ENCODE measurements at regions not wholly inside any gene's neighbourhood (a gene's known extent, or its start where the extent isn't known, plus 50 kb on each side); places are given as distances from the start of the nearest gene placed in this dataset.

GRCh38 chr14:88929656-88930436 is 105.4 kb downstream of the TTC8 start:
- Histone ChIP-seq H3K27ac (no peak overlapping the region), H3K4me1 (no peaks in the 10 kb centered on the region), H3K36me3 (no peaks in the 10 kb centered on the region), H3K4me3 (no peak overlapping the region), H3K9me3 (peaks cover 0 to 3% (median 0%) of the 10 kb centered on the region in 4 donors), H3K27me3 (no peaks in the 10 kb centered on the region)
- DNase-seq, result no peak
- 95 to 97% methylated on average over 4 of the region's 4 CpGs for WGBS, 2 donors
- TF ChIP-seq POLR2AphosphoS5 (IDR thresholded peaks at IDR 0.05) (no peak), POLR2A (IDR thresholded peaks at IDR 0.05) (no peak), CTCF (IDR thresholded peaks at IDR 0.05) (no peak), EP300 (IDR thresholded peaks at IDR 0.05) (no peak)
- intact Hi-C loops (cut with DNase I), result no loop called here

DNA sequence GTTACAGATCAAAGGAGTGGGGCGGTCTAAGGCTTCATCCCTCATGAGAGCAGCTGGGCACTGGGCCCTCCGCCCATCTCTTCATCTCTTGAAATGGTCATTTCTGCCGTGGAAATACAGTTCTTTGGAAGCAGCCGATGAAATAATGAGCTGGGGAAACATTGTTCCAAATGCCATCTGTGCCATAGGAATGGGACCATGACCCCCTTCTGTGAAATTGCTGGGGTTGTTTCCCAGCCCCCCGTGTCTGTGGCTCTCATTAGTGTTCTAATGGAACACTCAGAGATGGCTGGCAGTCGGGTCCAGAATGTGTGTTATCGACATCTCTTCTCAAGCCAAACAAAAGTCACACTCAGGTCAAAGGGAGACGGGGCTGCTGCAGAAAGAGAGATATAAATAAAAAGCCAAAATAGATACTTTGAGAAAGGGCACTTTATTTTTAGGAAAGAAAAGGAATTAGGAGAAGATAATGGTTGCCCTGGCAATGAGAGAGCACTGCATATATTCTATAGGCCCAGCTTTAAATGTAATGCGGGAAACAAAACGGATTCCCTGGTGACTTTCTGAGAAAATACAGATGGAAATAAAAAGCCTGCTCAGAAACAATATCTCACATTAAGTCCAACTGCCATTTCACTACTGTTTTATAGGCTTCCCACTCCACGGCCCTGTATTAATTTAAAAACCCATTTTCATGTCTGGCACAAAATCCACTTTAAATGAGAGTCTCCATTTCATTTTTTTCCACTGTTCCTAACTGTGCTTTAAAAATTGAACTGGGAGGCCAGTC is 107.1 kb downstream of the TTC8 start:
- intact Hi-C loops (cut with DNase I), result no loop called here
- H3K27me3 ChIP-seq, result no peaks in the 10 kb centered on the region
- 86 to 93% methylated on average over 11 of the region's 11 CpGs for WGBS, 2 donors
- no peaks in the 10 kb centered on the region for H3K36me3 ChIP-seq
- DNase-seq, result no peak
- H3K9me3 ChIP-seq, result peaks cover 0 to 3% (median 0%) of the 10 kb centered on the region in 4 donors
- TF ChIP-seq CTCF (IDR thresholded peaks at IDR 0.05) (no peak), EP300 (IDR thresholded peaks at IDR 0.05) (no peak), POLR2A (IDR thresholded peaks at IDR 0.05) (no peak), POLR2AphosphoS5 (IDR thresholded peaks at IDR 0.05) (no peak)
- no peaks in the 10 kb centered on the region for H3K4me1 ChIP-seq
- no peak overlapping the region for H3K4me3 ChIP-seq
- H3K27ac ChIP-seq, result no peak overlapping the region

GRCh38 chr14:88933191-88933590 is 108.7 kb downstream of the TTC8 start:
- no peak overlapping the region for H3K27ac ChIP-seq
- no peaks in the 10 kb centered on the region for H3K27me3 ChIP-seq
- no peak overlapping the region for H3K4me3 ChIP-seq
- H3K4me1 ChIP-seq, result no peaks in the 10 kb centered on the region
- peaks cover 0 to 3% (median 0%) of the 10 kb centered on the region in 4 donors for H3K9me3 ChIP-seq
- no peaks in the 10 kb centered on the region for H3K36me3 ChIP-seq
- no peak for DNase-seq
- TF ChIP-seq EP300 (IDR thresholded peaks at IDR 0.05) (no peak), POLR2A (IDR thresholded peaks at IDR 0.05) (no peak), CTCF (IDR thresholded peaks at IDR 0.05) (no peak), POLR2AphosphoS5 (IDR thresholded peaks at IDR 0.05) (no peak)
- 65 to 68% methylated on average over 1 of the region's 1 CpG for WGBS, 2 donors
- intact Hi-C loops (cut with DNase I), result no loop called here

- DNase-seq, result no peak
- Histone ChIP-seq H3K4me3 (no peak overlapping the region), H3K27me3 (no peaks in the 10 kb centered on the region), H3K36me3 (no peaks in the 10 kb centered on the region), H3K9me3 (peaks cover 0 to 3% (median 0%) of the 10 kb centered on the region in 4 donors), H3K27ac (no peak overlapping the region), H3K4me1 (no peaks in the 10 kb centered on the region)
- 43% methylated on average over 3 of the region's 3 CpGs for WGBS, 2 donors
- intact Hi-C loops (cut with DNase I), result no loop called here
- TF ChIP-seq POLR2A (IDR thresholded peaks at IDR 0.05) (no peak), CTCF (IDR thresholded peaks at IDR 0.05) (no peak), POLR2AphosphoS5 (IDR thresholded peaks at IDR 0.05) (no peak), EP300 (IDR thresholded peaks at IDR 0.05) (no peak)
Observed at GRCh38 chr14:88934351-88934806, 109.9 kb downstream of the TTC8 start.

Data from sigmoid colon (tissue), 6 donors.